ENCODE measurements at regions not wholly inside any gene's neighbourhood (a gene's known extent, or its start where the extent isn't known, plus 50 kb on each side); places are given as distances from the start of the nearest gene placed in this dataset. TPM values are rescaled to one million over a fixed set of nuclear protein-coding genes. Genes with fewer than 3 reads are reported as not detected.

DNA sequence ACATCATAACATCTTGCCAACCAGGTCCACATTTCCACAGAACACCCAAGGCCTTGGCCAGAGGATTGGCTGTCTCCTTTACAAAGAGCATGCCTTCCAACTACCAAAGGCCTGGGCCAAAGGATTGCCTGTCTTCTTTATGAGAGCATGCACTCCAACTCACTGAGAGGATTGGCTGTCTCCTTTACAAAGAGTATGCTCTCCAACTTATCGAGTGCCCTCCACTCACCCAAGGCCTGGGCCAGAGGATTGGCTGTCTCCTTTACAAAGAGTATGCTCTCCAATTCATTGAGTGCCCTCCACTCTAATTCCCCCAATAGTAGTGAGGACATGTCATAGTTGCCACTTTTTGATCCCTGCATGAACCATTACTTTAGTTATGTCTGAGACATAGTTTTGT is 79.9 kb upstream of the TAS2R1 start:
- DNase-seq (ENCODE audit: low spot score in 2 of 2): no peak
- no peak for FAIRE-seq

- FAIRE-seq (no peak), DNase-seq (ENCODE audit: low spot score in 2 of 2) (no peak)
Measured at GRCh38 chr5:9707732-9708462, 77.7 kb upstream of the TAS2R1 start.

GRCh38 chr5:9699681-9700080 is 69.5 kb upstream of the TAS2R1 start:
- FAIRE-seq (no peak), DNase-seq (ENCODE audit: low spot score in 2 of 2) (no peak)

DNA sequence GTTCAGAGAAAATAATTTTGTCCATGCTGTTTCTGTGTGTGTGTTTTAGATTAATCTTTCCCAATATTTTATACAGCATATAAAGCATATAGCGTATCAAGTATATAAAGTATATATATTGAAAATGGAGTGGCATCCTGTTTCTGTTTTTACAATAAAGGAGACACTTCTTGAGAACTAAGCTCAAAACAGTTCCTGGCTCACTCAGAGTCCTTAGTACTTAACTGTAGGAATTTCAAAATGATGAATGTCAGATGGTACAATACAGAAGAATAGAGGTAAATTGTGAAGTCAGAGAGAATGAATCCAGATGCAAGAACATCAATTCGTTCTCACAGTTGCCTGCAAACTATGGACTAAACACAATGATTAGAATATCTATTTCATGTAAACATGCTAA is 68.7 kb upstream of the TAS2R1 start:
- FAIRE-seq: no peak
- no peak for DNase-seq (ENCODE audit: low spot score in 2 of 2)

DNA sequence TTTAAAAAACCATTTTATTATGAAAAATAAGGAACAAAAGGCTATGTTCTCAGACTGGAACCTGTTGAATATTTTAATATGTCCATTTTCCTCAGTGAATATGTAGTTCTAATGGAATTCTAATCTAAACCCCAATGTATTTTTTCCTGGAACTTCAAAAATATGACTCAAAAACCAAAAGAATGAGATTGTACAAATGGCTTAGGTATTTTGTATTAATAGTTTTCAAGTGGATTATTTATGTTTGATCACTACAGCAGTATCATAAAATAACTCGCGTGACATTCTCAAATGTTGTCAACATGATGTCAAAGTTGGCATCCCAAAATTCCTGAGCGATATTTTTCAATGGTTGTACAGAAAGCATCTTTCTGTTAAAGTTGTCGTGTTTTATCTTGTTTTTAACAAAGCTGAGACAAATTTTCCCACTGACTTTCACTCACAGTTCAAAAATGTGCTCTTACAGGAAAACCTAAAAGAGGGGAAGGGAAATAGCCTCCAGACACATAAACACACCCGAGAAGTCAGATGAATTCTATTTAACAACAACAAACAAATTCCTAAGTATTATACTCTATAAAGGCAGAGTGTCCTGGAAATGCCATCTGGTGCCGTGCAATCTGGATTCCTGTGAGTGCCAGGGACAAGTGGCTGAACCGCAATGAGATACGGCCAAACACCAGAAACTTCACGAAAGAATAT is 68.1 kb upstream of the TAS2R1 start:
- FAIRE-seq: no peak
- no peak for DNase-seq (ENCODE audit: low spot score in 2 of 2)

GRCh38 chr5:9692576-9692975 is 62.4 kb upstream of the TAS2R1 start:
- FAIRE-seq: no peak
- DNase-seq (ENCODE audit: low spot score in 2 of 2): no peak

GRCh38 chr5:9691261-9691660 is 61.1 kb upstream of the TAS2R1 start:
- DNase-seq (ENCODE audit: low spot score in 2 of 2): no peak
- no peak for FAIRE-seq

GRCh38 chr5:9690751-9691150 is 60.6 kb upstream of the TAS2R1 start:
- FAIRE-seq: no peak
- DNase-seq (ENCODE audit: low spot score in 2 of 2): no peak

DNA sequence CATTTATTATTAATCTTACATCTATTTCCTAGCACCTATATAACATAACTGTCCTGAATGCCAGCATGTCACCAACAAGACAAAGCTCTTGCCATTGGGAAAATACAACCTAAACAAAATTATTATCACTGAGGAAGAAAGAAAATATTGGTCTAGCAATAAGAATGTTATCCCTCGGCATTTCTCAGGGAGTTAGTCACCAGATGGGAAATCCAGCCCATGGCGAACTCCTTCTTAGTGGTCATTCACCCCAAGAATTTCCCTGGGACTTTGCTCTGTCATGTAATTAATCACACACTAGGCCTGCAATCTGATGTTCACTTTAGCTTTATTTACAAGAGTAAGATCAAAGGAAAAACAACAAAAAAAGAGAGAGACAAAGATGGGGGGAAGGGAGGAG is 56.1 kb upstream of the TAS2R1 start:
- DNase-seq (ENCODE audit: low spot score in 2 of 2) (no peak), FAIRE-seq (no peak)

- DNase-seq (ENCODE audit: low spot score in 2 of 2): no peak
- FAIRE-seq: no peak
Measured at GRCh38 chr5:9681706-9682105, 51.6 kb upstream of the TAS2R1 start.

Small RNA genes lying in the stretch of these regions (small RNA-seq; reads per million reads assigned to genes)
- gene AC034229.5: not detected
- gene AC034229.6: not detected
- gene AC091905.3: not detected
- gene AC091905.4: not detected
- not detected for gene RNA5SP177
